Ishikawa (cell line): ENCODE measurements at regions not wholly inside any gene's neighbourhood (a gene's known extent, or its start where the extent isn't known, plus 50 kb on each side); places are given as distances from the start of the nearest gene placed in this dataset.

Source experiments
- CEBPB ChIP-seq: IDR thresholded peaks from 2 replicates; pipeline ENCODE4 v1.6.1; 2012
- CREB1 ChIP-seq: IDR thresholded peaks from 2 replicates; pipeline ENCODE4 v1.6.1; 2012; ENCODE audit warnings: low read depth
- EP300 ChIP-seq: IDR thresholded peaks from 2 replicates; pipeline ENCODE4 v1.6.1; 2012; ENCODE audit warnings: borderline replicate concordance
- FOXM1 ChIP-seq: IDR thresholded peaks from 2 replicates; pipeline ENCODE4 v1.6.1; 2012; ENCODE audit warnings: low read depth, borderline replicate concordance
- NFIC ChIP-seq: IDR thresholded peaks from 2 replicates; pipeline ENCODE4 v1.6.1; 2012
- RAD21 ChIP-seq: IDR thresholded peaks from 2 replicates; pipeline ENCODE4 v1.6.1; 2012; ENCODE audit warnings: low read depth
- TAF1 ChIP-seq: IDR thresholded peaks from 2 replicates; pipeline ENCODE4 v1.6.1; 2012; ENCODE audit warnings: low read depth, mild to moderate bottlenecking
- TCF12 ChIP-seq: IDR thresholded peaks from 2 replicates; pipeline ENCODE4 v1.6.1; 2012; ENCODE audit warnings: low read depth
- TEAD4 ChIP-seq: IDR thresholded peaks from 2 replicates; pipeline ENCODE4 v1.6.1; 2012
- YY1 ChIP-seq: IDR thresholded peaks from 2 replicates; pipeline ENCODE4 v1.6.1; 2012; ENCODE audit warnings: low read depth
- ZBTB7A ChIP-seq: IDR thresholded peaks from 2 replicates; pipeline ENCODE4 v1.6.1; 2012; ENCODE audit warnings: low read depth
- TF ChIP-seq, protein P1 (sequence below): IDR thresholded peaks from 2 replicates; pipeline ENCODE4 v1.6.1; 2012
- TF ChIP-seq, protein P2 (sequence below): IDR thresholded peaks from 2 replicates; pipeline ENCODE4 v1.6.1; 2012
- TF ChIP-seq, protein P3 (sequence below): IDR thresholded peaks from 2 replicates; pipeline ENCODE4 v1.6.1; 2012; ENCODE audit warnings: low read depth, mild to moderate bottlenecking

DNA sequence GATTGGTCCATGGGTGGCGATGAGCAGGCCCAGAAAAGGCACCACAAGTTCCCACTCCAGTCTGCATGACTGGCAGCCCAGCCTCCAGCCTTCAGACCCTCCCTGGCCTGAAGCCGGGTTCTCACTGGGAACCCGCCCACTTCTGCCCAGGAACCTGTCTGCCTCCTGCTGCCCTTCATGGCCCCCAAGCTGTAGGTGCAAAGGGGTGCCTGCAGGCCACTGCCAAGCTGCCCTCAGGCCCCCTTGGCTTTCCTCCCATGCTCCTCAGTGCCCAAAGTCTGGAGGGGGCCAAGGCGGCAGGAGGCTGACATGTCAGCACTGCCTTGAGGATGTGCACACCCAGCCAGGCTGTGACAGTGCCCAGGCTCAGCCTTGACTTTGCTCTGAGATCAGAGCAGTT, 488.5 kb upstream of the THBS1 start:
- TF ChIP-seq TCF12, result no peak
- TF ChIP-seq, protein P1, sequence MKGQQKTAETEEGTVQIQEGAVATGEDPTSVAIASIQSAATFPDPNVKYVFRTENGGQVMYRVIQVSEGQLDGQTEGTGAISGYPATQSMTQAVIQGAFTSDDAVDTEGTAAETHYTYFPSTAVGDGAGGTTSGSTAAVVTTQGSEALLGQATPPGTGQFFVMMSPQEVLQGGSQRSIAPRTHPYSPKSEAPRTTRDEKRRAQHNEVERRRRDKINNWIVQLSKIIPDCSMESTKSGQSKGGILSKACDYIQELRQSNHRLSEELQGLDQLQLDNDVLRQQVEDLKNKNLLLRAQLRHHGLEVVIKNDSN, result no peak
- TF ChIP-seq, protein P2, sequence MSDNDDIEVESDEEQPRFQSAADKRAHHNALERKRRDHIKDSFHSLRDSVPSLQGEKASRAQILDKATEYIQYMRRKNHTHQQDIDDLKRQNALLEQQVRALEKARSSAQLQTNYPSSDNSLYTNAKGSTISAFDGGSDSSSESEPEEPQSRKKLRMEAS, result no peak
- no peak for TF ChIP-seq TEAD4
- no peak for TF ChIP-seq YY1
- TF ChIP-seq, protein P3, sequence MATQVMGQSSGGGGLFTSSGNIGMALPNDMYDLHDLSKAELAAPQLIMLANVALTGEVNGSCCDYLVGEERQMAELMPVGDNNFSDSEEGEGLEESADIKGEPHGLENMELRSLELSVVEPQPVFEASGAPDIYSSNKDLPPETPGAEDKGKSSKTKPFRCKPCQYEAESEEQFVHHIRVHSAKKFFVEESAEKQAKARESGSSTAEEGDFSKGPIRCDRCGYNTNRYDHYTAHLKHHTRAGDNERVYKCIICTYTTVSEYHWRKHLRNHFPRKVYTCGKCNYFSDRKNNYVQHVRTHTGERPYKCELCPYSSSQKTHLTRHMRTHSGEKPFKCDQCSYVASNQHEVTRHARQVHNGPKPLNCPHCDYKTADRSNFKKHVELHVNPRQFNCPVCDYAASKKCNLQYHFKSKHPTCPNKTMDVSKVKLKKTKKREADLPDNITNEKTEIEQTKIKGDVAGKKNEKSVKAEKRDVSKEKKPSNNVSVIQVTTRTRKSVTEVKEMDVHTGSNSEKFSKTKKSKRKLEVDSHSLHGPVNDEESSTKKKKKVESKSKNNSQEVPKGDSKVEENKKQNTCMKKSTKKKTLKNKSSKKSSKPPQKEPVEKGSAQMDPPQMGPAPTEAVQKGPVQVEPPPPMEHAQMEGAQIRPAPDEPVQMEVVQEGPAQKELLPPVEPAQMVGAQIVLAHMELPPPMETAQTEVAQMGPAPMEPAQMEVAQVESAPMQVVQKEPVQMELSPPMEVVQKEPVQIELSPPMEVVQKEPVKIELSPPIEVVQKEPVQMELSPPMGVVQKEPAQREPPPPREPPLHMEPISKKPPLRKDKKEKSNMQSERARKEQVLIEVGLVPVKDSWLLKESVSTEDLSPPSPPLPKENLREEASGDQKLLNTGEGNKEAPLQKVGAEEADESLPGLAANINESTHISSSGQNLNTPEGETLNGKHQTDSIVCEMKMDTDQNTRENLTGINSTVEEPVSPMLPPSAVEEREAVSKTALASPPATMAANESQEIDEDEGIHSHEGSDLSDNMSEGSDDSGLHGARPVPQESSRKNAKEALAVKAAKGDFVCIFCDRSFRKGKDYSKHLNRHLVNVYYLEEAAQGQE, result no peak
- no peak for TF ChIP-seq EP300
- no peak for TF ChIP-seq CREB1
- TF ChIP-seq RAD21, result no peak
- TF ChIP-seq TAF1, result no peak
- no peak for TF ChIP-seq ZBTB7A
- TF ChIP-seq NFIC, result no peak
- TF ChIP-seq FOXM1, result no peak
- TF ChIP-seq CEBPB, result no peak
